OCI-LY7 (cell line): ENCODE measurements at regions not wholly inside any gene's neighbourhood (a gene's known extent, or its start where the extent isn't known, plus 50 kb on each side); places are given as distances from the start of the nearest gene placed in this dataset.

Experiments
- BruUV-seq: library from RNA; stranded (reverse); fragments of 400-500 nt; replicated peaks from 2 replicates; lab custom pipeline; 2021; lab: Mats Ljungman, UMichigan
- CTCF ChIA-PET: fragments of 300-600 bp; sonication (Branson Sonifier 250); formaldehyde crosslinking; loops from one replicate; lab custom pipeline; 2022; ENCODE audit warnings: antibody characterized with exemption; ENCODE audit not compliant: unreplicated experiment; lab: Charles Lee
- POLR2A ChIA-PET: fragments of 300-600 bp; sonication (Branson Sonifier 250); formaldehyde crosslinking; loops from one replicate; lab custom pipeline; 2022; ENCODE audit warnings: antibody characterized with exemption; lab: Charles Lee
- DNase-seq: peaks from one replicate; pipeline ENCODE4 v3.0.0-alpha.2; 2015; ENCODE audit warnings: low spot score
- H2AFZ ChIP-seq: fragments of 200-600 bp; sonication (generic), shearing (Covaris generic); 2 replicates; pipeline ENCODE4 v1.6.1; 2014; ENCODE audit warnings: mild to moderate bottlenecking, antibody characterized with exemption, low read length, moderate library complexity
- H3K27ac ChIP-seq: fragments of 200-600 bp; sonication (generic); 2 replicates; pipeline ENCODE4 v1.5.1; 2014; ENCODE audit warnings: mixed run types, low read depth, mild to moderate bottlenecking, moderate library complexity, low read length, inconsistent platforms; ENCODE audit not compliant: poor library complexity, severe bottlenecking
- H3K36me3 ChIP-seq: fragments of 200-600 bp; sonication (generic); 2 replicates; pipeline ENCODE4 v1.6.1; 2014; ENCODE audit warnings: mild to moderate bottlenecking, antibody characterized with exemption, low read length, moderate library complexity, mixed read lengths; ENCODE audit not compliant: insufficient read depth
- H3K4me1 ChIP-seq: fragments of 200-600 bp; sonication (generic); 2 replicates; pipeline ENCODE4 v1.5.1; 2014; ENCODE audit warnings: mild to moderate bottlenecking, low read length; ENCODE audit not compliant: insufficient read depth, poor library complexity, severe bottlenecking
- H3K4me2 ChIP-seq: fragments of 200-600 bp; sonication (generic); 2 replicates; pipeline ENCODE4 v1.6.1; 2014; ENCODE audit warnings: mild to moderate bottlenecking, low read length
- H3K4me3 ChIP-seq: fragments of 200-600 bp; sonication (generic); 2 replicates; pipeline ENCODE4 v1.5.1; 2014; ENCODE audit warnings: mild to moderate bottlenecking, low read depth, low read length; ENCODE audit not compliant: poor library complexity, severe bottlenecking
- H3K79me2 ChIP-seq: fragments of 200-600 bp; sonication (generic); 2 replicates; pipeline ENCODE4 v1.6.1; 2016; ENCODE audit warnings: low read depth, mild to moderate bottlenecking, low read length, moderate library complexity, mixed read lengths; ENCODE audit not compliant: insufficient read depth
- H3K9me2 ChIP-seq: fragments of 200-600 bp; sonication (generic); 2 replicates; pipeline ENCODE4 v1.6.1; 2016; ENCODE audit warnings: mild to moderate bottlenecking, low read length, mixed read lengths; ENCODE audit not compliant: insufficient read depth
- H3K9me3 ChIP-seq: fragments of 200-600 bp; sonication (generic); 2 replicates; pipeline ENCODE4 v1.6.1; 2014; ENCODE audit warnings: mild to moderate bottlenecking, mixed run types, low read length, mixed read lengths
- H4K20me1 ChIP-seq: fragments of 200-600 bp; sonication (generic); 2 replicates; pipeline ENCODE4 v1.6.1; 2014; ENCODE audit warnings: mild to moderate bottlenecking, antibody characterized with exemption, low read length, moderate library complexity, mixed read lengths; ENCODE audit not compliant: insufficient read depth
- EZH2phosphoT487 ChIP-seq: fragments of 200-600 bp; sonication (generic); IDR thresholded peaks from 2 replicates; pipeline ENCODE4 v1.6.1; 2018; ENCODE audit warnings: low read depth, borderline replicate concordance, mild to moderate bottlenecking, mixed run types, antibody characterized with exemption, low read length, moderate library complexity, mixed read lengths
- intact Hi-C: fragments of 100-400 bp; cut with micrococcal nuclease; formaldehyde crosslinking; loops from one replicate; pipeline ENCODE4 v1.10.0; 2022; ENCODE audit not compliant: unreplicated experiment
- TF ChIP-seq, protein P1 (sequence below): fragments of 200-600 bp; sonication (generic); conservative IDR thresholded peaks from 2 replicates; pipeline ENCODE4 v1.5.1; 2014; ENCODE audit warnings: mild to moderate bottlenecking, antibody characterized with exemption, low read length, moderate library complexity, mixed read lengths

DNA sequence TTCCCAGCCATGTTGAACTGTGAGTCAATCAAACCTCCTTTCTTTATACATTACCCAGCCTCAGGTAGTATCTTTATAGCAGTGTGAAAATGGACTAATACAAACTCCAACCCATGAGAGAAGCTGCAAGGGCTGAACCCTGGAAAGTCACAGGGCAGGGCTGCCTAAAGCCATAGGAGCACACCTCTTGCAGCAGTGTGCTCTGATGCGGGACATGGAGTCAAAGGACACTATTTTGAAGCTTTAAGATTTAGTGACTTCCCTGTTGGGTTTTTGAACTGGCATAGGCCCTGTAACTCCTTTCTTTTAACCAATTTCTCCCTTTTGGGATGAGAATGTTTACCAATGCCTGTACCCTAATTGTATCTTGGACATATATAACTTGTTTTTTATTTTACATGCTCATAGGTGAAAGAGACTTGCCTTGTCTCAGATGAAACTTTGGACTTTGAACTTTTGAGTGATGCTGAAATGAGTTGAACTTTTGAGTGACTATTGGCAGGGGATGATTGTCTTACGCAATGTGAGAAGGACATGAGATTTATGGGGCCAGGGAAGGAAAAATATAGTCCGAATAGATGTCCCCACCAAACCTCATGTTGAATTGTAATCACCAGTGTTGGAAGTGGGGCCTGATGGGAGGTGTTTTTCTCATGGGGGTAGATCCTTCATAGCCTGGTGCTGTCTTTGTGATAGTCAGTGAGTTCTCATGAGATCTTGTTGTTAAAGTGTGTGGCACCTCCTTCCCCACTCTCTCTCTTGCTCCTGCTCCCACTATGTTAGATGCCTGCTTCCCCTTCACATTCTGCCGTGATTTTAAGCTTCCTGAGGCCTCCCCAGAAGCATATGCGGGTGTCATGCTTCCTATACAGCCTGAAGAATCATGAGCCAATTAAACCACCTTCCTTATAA lies 159.5 kb upstream of the SPEF2 start:
- Histone ChIP-seq H3K36me3 (no peaks in the 10 kb centered on the region), H3K27ac (no peak overlapping the region), H3K9me3 (no peaks in the 10 kb centered on the region), H4K20me1 (no peaks in the 10 kb centered on the region), H2AFZ (no peak overlapping the region), H3K4me3 (no peak overlapping the region), H3K4me1 (no peaks in the 10 kb centered on the region), H3K4me2 (no peak overlapping the region), H3K9me2 (no peaks in the 10 kb centered on the region), H3K79me2 (no peaks in the 10 kb centered on the region)
- ChIA-PET POLR2A (no interaction called here), CTCF (interaction anchor here (0.5 kb wide), 1 partner anchor 28 kb away, joined by 5 read pairs; no protein-coding TSS in a partner anchor)
- intact Hi-C loops: no loop called here
- DNase-seq: no peak
- no TSS peak for BruUV-seq
- TF ChIP-seq EZH2phosphoT487: no peak
- TF ChIP-seq, protein P1, sequence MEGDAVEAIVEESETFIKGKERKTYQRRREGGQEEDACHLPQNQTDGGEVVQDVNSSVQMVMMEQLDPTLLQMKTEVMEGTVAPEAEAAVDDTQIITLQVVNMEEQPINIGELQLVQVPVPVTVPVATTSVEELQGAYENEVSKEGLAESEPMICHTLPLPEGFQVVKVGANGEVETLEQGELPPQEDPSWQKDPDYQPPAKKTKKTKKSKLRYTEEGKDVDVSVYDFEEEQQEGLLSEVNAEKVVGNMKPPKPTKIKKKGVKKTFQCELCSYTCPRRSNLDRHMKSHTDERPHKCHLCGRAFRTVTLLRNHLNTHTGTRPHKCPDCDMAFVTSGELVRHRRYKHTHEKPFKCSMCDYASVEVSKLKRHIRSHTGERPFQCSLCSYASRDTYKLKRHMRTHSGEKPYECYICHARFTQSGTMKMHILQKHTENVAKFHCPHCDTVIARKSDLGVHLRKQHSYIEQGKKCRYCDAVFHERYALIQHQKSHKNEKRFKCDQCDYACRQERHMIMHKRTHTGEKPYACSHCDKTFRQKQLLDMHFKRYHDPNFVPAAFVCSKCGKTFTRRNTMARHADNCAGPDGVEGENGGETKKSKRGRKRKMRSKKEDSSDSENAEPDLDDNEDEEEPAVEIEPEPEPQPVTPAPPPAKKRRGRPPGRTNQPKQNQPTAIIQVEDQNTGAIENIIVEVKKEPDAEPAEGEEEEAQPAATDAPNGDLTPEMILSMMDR: no peak

GRCh38 chr5:35456506-35456905 lies 161.2 kb upstream of the SPEF2 start:
- Histone ChIP-seq H3K4me3 (no peak overlapping the region), H3K4me2 (no peak overlapping the region), H4K20me1 (no peaks in the 10 kb centered on the region), H3K4me1 (no peaks in the 10 kb centered on the region), H3K9me3 (no peaks in the 10 kb centered on the region), H3K36me3 (no peaks in the 10 kb centered on the region), H2AFZ (no peak overlapping the region), H3K9me2 (no peaks in the 10 kb centered on the region), H3K27ac (no peak overlapping the region), H3K79me2 (no peaks in the 10 kb centered on the region)
- ChIA-PET CTCF (no interaction called here), POLR2A (no interaction called here)
- intact Hi-C loops: no loop called here
- no TSS peak for BruUV-seq
- TF ChIP-seq EZH2phosphoT487: no peak
- TF ChIP-seq, protein P1: no peak
- DNase-seq: no peak

DNA sequence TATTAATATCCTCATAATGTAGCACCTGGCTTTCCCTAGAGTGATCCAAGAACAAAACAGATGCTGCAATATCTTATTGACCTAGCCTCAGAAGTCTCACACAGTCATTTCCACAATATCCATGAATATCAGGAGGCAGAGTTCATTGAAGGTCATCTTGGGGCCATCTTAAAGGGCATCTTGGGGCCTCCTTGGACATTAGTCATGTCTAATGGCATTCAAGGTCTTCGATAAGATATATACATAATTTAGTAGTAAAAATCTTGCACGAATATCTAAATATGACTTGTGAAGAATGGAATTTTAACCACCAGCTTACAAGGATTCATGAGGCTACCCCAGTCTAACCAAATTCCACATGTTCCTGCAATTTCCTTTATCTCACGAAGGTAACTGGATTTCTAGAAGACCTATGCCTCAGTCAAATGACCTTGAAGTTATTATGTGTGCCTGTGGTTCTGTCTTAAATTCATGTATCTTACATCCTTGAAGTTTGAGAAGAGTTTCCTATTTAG lies 163.6 kb upstream of the SPEF2 start:
- no TSS peak for BruUV-seq
- H3K27ac ChIP-seq: no peak overlapping the region
- CTCF ChIA-PET: no interaction called here
- H3K9me2 ChIP-seq: no peaks in the 10 kb centered on the region
- no peak for TF ChIP-seq EZH2phosphoT487
- TF ChIP-seq, protein P1: no peak
- H3K4me3 ChIP-seq: no peak overlapping the region
- no peaks in the 10 kb centered on the region for H3K79me2 ChIP-seq
- H3K9me3 ChIP-seq: no peaks in the 10 kb centered on the region
- H3K4me1 ChIP-seq: no peaks in the 10 kb centered on the region
- no peak overlapping the region for H3K4me2 ChIP-seq
- H3K36me3 ChIP-seq: no peaks in the 10 kb centered on the region
- intact Hi-C loops: no loop called here
- POLR2A ChIA-PET: interaction anchor here (0.6 kb wide), 1 partner anchor 563 kb away, joined by 3 read pairs; no protein-coding TSS in a partner anchor
- H2AFZ ChIP-seq: no peak overlapping the region
- H4K20me1 ChIP-seq: no peaks in the 10 kb centered on the region
- no peak for DNase-seq
